HEK293T (cell line): ENCODE measurements at regions not wholly inside any gene's neighbourhood (a gene's known extent, or its start where the extent isn't known, plus 50 kb on each side); places are given as distances from the start of the nearest gene placed in this dataset.

Source experiments
- ARNT ChIP-seq: fragments of 450-650 bp; IDR thresholded peaks from 2 replicates; pipeline ENCODE4 v1.6.1; 2017; ENCODE audit warnings: mild to moderate bottlenecking
- BHLHE40 ChIP-seq: fragments of 450-650 bp; IDR thresholded peaks from 2 replicates; pipeline ENCODE4 v1.6.1; 2016; ENCODE audit warnings: mild to moderate bottlenecking, moderate library complexity, borderline replicate concordance
- CTBP1 ChIP-seq: fragments of 450-650 bp; IDR thresholded peaks from 2 replicates; pipeline ENCODE4 v1.6.1; 2016; ENCODE audit warnings: borderline replicate concordance
- FOXA1 ChIP-seq: fragments of 450-650 bp; IDR thresholded peaks from 2 replicates; pipeline ENCODE4 v1.6.1; 2016; ENCODE audit warnings: mild to moderate bottlenecking
- FOXK2 ChIP-seq: fragments of 450-650 bp; IDR thresholded peaks from 2 replicates; pipeline ENCODE4 v1.6.1; 2016; ENCODE audit warnings: mild to moderate bottlenecking
- NFRKB ChIP-seq: fragments of 450-650 bp; IDR thresholded peaks from 2 replicates; pipeline ENCODE4 v1.6.1; 2016; ENCODE audit warnings: mild to moderate bottlenecking, moderate library complexity
- SP1 ChIP-seq: fragments of 450-650 bp; IDR thresholded peaks from 2 replicates; pipeline ENCODE4 v1.6.1; 2017
- TARDBP ChIP-seq: fragments of 450-650 bp; IDR thresholded peaks from 2 replicates; pipeline ENCODE4 v1.6.1; 2016

GRCh38 chr7:41261080-41261479, 441.8 kb downstream of the INHBA start:
- TF ChIP-seq BHLHE40, result no peak
- no peak for TF ChIP-seq TARDBP
- TF ChIP-seq SP1, result no peak
- no peak for TF ChIP-seq NFRKB
- TF ChIP-seq FOXA1, result no peak
- no peak for TF ChIP-seq FOXK2
- TF ChIP-seq CTBP1, result no peak
- no peak for TF ChIP-seq ARNT
